Liver (tissue), 8 donors: ENCODE measurements at regions not wholly inside any gene's neighbourhood (a gene's known extent, or its start where the extent isn't known, plus 50 kb on each side); places are given as distances from the start of the nearest gene placed in this dataset.

Source experiments
- DNase-seq: peaks from one replicate; pipeline ENCODE4 v3.0.0-alpha.2; 2017; ENCODE audit warnings: low spot score
- H3K27ac ChIP-seq, 2 donors: one replicate each; pipeline ENCODE4 v1.7.0; 2013; ENCODE audit warnings: inconsistent platforms in 2 of 2, low read length in 2 of 2, control low read depth in 1 of 2, low read depth in 1 of 2, mild to moderate bottlenecking in 1 of 2
- H3K27me3 ChIP-seq, 4 donors: one replicate each; pipeline versions ENCODE4 v1.6.1 to v1.7.0; 2013; ENCODE audit warnings: low read length in 3 of 4, inconsistent platforms in 1 of 4, mild to moderate bottlenecking in 1 of 4, moderate library complexity in 1 of 4; ENCODE audit not compliant: control insufficient read depth in 4 of 4, insufficient read depth in 4 of 4
- H3K36me3 ChIP-seq, 4 donors: one replicate each; pipeline versions ENCODE4 v1.6.1 to v1.7.0; 2013; ENCODE audit warnings: low read length in 3 of 4, mild to moderate bottlenecking in 3 of 4, low read depth in 1 of 4, moderate library complexity in 1 of 4; ENCODE audit not compliant: control insufficient read depth in 4 of 4, insufficient read depth in 3 of 4
- H3K4me1 ChIP-seq, 4 donors: one replicate each; pipeline versions ENCODE4 v1.6.1 to v1.7.0; 2013; ENCODE audit warnings: low read length in 3 of 4, mild to moderate bottlenecking in 3 of 4, moderate library complexity in 1 of 4; ENCODE audit not compliant: control insufficient read depth in 4 of 4, insufficient read depth in 4 of 4
- H3K4me3 ChIP-seq, 3 donors: one replicate each; pipeline versions ENCODE4 v1.6.1 to v1.7.0; 2013; ENCODE audit warnings: low read length in 3 of 3, control low read depth in 1 of 3, low read depth in 1 of 3, mild to moderate bottlenecking in 1 of 3
- H3K9ac ChIP-seq, 2 donors: one replicate each; pipeline ENCODE4 v1.7.0; 2013; ENCODE audit warnings: low read length in 2 of 2, mild to moderate bottlenecking in 2 of 2, moderate library complexity in 2 of 2, control low read depth in 1 of 2, low read depth in 1 of 2
- H3K9me3 ChIP-seq, 4 donors: one replicate each; pipeline versions ENCODE4 v1.6.1 to v1.7.0; 2013; ENCODE audit warnings: low read length in 3 of 4; ENCODE audit not compliant: control insufficient read depth in 4 of 4
- ATF3 ChIP-seq: IDR thresholded peaks from 2 replicates; pipeline ENCODE4 v1.6.1; 2016; ENCODE audit warnings: antibody characterized with exemption
- CTCF ChIP-seq: fragments of 150-350 bp; IDR thresholded peaks from 2 replicates; pipeline ENCODE4 v1.5.1; 2017; ENCODE audit warnings: improper control_type of control experiment, low read depth, low read length; ENCODE audit not compliant: missing input control
- EGR1 ChIP-seq, 2 donors: IDR thresholded peaks; 2 replicates each; pipeline ENCODE4 v1.6.1; 2016 to 2018; ENCODE audit warnings: antibody characterized with exemption in 2 of 2, low read depth in 2 of 2
- FOXA1 ChIP-seq: IDR thresholded peaks from 2 replicates; pipeline ENCODE4 v1.6.1; 2016; ENCODE audit warnings: antibody characterized with exemption
- FOXA2 ChIP-seq: IDR thresholded peaks from 2 replicates; pipeline ENCODE4 v1.6.1; 2016; ENCODE audit warnings: antibody characterized with exemption
- GABPA ChIP-seq, 2 donors: IDR thresholded peaks in 1 of 2; conservative IDR thresholded peaks in 1 of 2; 2 replicates each; pipeline ENCODE4 v1.6.1; 2016; ENCODE audit warnings: antibody characterized with exemption in 2 of 2, mild to moderate bottlenecking in 1 of 2, moderate library complexity in 1 of 2
- HNF4A ChIP-seq, 2 donors: conservative IDR thresholded peaks; 2 replicates each; pipeline ENCODE4 v1.6.1; 2016; ENCODE audit warnings: antibody characterized with exemption in 2 of 2, mild to moderate bottlenecking in 2 of 2
- HNF4G ChIP-seq: IDR thresholded peaks from 2 replicates; pipeline ENCODE4 v1.6.1; 2016; ENCODE audit warnings: antibody characterized with exemption
- JUND ChIP-seq, 2 donors: IDR thresholded peaks; 2 replicates each; pipeline ENCODE4 v1.6.1; 2016; ENCODE audit warnings: antibody characterized with exemption in 2 of 2
- MAX ChIP-seq: IDR thresholded peaks from 2 replicates; pipeline ENCODE4 v1.6.1; 2016; ENCODE audit warnings: antibody characterized with exemption
- NR2F2 ChIP-seq: IDR thresholded peaks from 2 replicates; pipeline ENCODE4 v1.6.1; 2016; ENCODE audit warnings: antibody characterized with exemption
- RAD21 ChIP-seq, 2 donors: IDR thresholded peaks; 2 replicates each; pipeline ENCODE4 v1.6.1; 2016; ENCODE audit warnings: antibody characterized with exemption in 2 of 2, mild to moderate bottlenecking in 2 of 2
- REST ChIP-seq: IDR thresholded peaks from 2 replicates; pipeline ENCODE4 v1.6.1; 2016; ENCODE audit warnings: antibody characterized with exemption, mild to moderate bottlenecking
- RXRA ChIP-seq, 2 donors: IDR thresholded peaks; 2 replicates each; pipeline ENCODE4 v1.6.1; 2017 to 2018; ENCODE audit warnings: antibody characterized with exemption in 2 of 2, mild to moderate bottlenecking in 1 of 2
- SP1 ChIP-seq: IDR thresholded peaks from 2 replicates; pipeline ENCODE4 v1.6.1; 2018; ENCODE audit warnings: antibody characterized with exemption, mild to moderate bottlenecking
- TAF1 ChIP-seq: conservative IDR thresholded peaks from 2 replicates; pipeline ENCODE4 v1.6.1; 2016; ENCODE audit warnings: antibody characterized with exemption, mild to moderate bottlenecking
- YY1 ChIP-seq: IDR thresholded peaks from 2 replicates; pipeline ENCODE4 v1.6.1; 2016; ENCODE audit warnings: antibody characterized with exemption, mild to moderate bottlenecking
- ZBTB33 ChIP-seq: IDR thresholded peaks from 2 replicates; pipeline ENCODE4 v1.6.1; 2016; ENCODE audit warnings: antibody characterized with exemption
- WGBS: extraction: QIAGEN DNeasy Blood & Tissue Kit; methylation state at CpG from one replicate; pipeline ENCODE4 v1.1.7; 2013; 5-methylcytosine and 5-hydroxymethylcytosine counted together
- donor health status: healthy.
- donor health status: healthy.
- donor health status: healthy.
- donor health status: healthy.
- donor health status: healthy.

GRCh38 chr4:59979061-59979460 is 1221.1 kb upstream of the ADGRL3 start:
- Histone ChIP-seq H3K9me3 (no peaks in the 10 kb centered on the region), H3K27ac (no peak overlapping the region), H3K4me3 (no peak overlapping the region), H3K9ac (no peak overlapping the region), H3K4me1 (no peaks in the 10 kb centered on the region), H3K27me3 (no peaks in the 10 kb centered on the region), H3K36me3 (no peaks in the 10 kb centered on the region)
- 71% methylated on average over 1 of the region's 1 CpG for WGBS
- TF ChIP-seq ATF3, result no peak
- no peak for TF ChIP-seq MAX
- no peak for TF ChIP-seq FOXA2
- TF ChIP-seq HNF4A (conservative IDR thresholded peaks at IDR 0.05), result no peak
- no peak for TF ChIP-seq TAF1
- TF ChIP-seq ZBTB33, result no peak
- TF ChIP-seq FOXA1, result no peak
- TF ChIP-seq HNF4G, result no peak
- TF ChIP-seq YY1, result no peak
- TF ChIP-seq NR2F2, result no peak
- no peak for TF ChIP-seq GABPA (IDR thresholded peaks at IDR 0.05 in 1 of 2, conservative IDR thresholded peaks at IDR 0.05 in 1 of 2)
- no peak for TF ChIP-seq SP1
- no peak for TF ChIP-seq EGR1 (IDR thresholded peaks at IDR 0.05; ENCODE audit: low read depth in 2 of 2)
- TF ChIP-seq REST, result no peak
- TF ChIP-seq CTCF, result no peak
- no peak for TF ChIP-seq RAD21 (IDR thresholded peaks at IDR 0.05)
- no peak for TF ChIP-seq RXRA (IDR thresholded peaks at IDR 0.05)
- TF ChIP-seq JUND (IDR thresholded peaks at IDR 0.05), result no peak
- DNase-seq, result no peak

GRCh38 chr4:59983852-59984251 is 1216.3 kb upstream of the ADGRL3 start:
- Histone ChIP-seq H3K9ac (no peak overlapping the region), H3K27me3 (no peaks in the 10 kb centered on the region), H3K4me3 (no peak overlapping the region), H3K27ac (no peak overlapping the region), H3K4me1 (no peaks in the 10 kb centered on the region), H3K36me3 (no peaks in the 10 kb centered on the region), H3K9me3 (no peaks in the 10 kb centered on the region)
- 51% methylated on average over 1 of the region's 1 CpG for WGBS
- no peak for TF ChIP-seq RXRA (IDR thresholded peaks at IDR 0.05)
- no peak for DNase-seq
